Activated naive CD4-positive, alpha-beta T cell treated with Interleukin-2 at 50 U/mL for 16 hours (primary cell): ENCODE measurements at regions not wholly inside any gene's neighbourhood (a gene's known extent, or its start where the extent isn't known, plus 50 kb on each side); places are given as distances from the start of the nearest gene placed in this dataset.

Experiments used
- DNase-seq: peaks from one replicate; pipeline ENCODE4 v3.0.0-alpha.2; 2020

DNA sequence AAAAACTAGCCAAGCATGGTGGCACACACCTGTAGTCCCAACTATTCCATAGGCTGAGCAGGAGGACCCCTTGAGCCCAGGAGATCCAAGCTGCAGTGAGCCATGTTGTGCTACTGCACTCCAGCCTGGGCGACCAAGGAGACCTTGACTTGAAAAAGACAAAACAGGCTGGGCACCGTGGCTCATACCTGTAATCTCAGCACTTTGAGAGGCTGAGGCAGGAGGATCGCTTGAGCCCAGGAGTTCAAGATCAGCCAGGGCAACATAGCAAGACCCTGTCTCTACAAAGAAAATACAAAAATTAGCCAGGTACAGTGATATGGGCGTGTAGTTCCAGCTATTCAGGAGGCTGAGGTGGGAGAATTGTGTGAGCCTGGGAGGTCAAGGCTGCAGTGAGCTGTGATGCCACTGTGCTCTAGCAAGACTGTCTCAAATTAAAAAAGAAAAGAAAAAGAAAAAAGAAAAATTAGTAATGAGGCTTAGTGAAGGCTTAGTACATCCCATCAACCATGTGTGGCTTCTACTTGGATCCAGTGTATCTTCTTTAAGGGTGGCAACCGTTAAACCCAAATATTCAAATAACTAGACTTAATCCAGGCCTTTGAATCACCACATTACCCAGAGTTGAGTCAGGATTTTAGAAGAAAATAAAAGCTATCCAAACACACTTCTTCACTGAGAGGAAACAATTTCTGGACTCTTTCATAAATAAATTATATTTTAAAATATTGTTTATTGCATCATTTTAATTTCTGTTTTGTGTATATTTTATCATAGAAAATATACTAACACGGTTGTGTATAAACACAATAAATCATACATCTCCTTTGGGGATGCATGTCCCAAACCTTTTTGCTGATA lies 74.3 kb upstream of the RAB4A start:
- no peak for DNase-seq

DNA sequence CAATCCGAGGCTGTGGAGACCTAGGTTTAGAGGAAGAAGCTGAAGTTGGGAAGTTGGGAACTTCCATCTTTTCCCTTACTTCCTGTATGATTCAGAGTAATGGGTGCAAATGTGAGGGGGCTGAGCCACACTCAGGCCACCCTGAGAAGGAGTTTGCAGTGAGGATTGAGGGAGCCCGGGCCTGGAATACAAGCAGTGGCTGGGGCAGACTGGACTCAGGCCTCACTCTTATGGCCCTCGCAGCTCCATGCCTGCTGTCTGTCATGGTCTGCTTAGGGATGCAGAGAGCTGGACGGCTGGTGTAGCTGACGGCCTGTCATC lies 73.7 kb upstream of the RAB4A start:
- no peak for DNase-seq

DNA sequence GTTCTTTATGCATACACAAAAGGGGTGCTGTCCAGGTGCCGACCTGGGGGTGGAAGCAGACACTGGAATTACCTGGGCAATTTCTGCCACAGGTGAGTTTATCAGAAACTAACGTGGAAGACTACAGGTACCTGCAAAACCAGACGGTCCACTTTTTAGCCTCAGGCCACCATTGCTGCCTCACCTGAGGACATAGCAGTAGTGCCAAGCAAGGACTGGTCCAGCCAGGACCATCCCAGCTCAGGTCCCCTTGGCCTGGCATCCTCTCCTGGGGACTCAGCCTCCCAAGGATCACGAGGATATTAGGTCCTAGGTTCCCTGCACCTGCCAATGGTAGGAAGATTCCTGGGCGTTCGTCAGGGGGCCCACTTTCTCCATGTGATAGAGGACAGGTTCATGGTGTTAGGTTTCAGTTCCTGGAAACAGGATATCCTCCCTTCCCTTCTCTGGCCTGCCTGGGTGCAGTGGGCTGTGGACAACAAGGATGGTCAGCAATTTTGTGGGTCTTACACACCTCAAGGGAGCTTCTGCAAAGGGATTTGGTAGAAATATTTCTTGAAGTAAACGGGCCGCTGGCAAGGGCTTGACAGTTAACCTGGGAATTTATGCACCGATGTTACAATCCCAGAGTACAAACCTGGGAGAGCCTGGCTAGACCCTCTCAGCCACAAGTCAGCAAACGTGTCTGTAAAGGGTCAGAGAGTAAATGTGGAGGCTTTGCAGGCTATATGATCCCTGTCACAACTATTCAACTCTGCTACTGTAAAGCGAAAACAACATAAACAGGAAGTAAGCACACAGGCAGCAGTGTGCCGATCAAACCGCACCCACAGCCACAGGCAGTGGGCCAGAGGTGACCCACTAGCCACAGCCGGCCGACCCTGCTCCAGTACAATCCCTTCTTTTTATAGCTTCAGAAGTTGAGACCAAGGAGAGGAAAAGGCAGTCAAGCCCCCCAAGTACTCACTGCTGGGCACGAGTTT lies 71.4 kb upstream of the RAB4A start:
- no peak for DNase-seq

DNA sequence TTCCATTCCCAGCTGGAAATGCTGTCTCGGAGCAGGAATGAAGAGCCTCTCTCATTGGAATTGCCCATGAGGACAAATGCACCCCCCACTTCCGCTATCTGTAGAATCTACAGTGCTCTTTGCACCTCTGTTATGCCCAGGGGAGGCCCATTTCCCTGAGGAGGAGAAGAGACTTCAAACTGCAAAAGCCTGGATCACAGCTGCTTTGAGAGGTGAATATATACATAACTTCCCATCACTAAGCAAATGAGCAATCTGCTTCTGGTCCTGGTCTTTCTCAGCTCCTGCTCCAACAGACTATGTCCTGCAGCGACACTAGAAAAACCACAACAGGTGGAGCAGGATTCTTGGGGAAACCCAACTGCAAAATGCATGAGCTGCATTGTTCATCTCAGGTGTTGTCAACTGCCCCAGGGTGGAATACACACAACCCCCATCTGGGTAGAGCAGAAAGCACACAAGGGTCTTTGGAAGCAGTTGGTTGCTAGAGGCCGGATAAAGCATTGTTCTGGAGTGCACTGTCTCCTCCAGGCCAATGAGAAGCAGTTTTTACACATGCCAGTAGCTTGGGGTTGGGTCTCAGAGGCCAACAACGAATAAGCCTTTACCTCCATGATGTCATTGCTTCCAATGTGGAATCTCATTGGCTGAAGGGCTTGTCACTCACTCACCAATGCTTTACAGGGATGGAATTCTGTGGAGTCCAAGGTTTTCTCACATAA lies 67.7 kb upstream of the RAB4A start:
- no peak for DNase-seq

DNA sequence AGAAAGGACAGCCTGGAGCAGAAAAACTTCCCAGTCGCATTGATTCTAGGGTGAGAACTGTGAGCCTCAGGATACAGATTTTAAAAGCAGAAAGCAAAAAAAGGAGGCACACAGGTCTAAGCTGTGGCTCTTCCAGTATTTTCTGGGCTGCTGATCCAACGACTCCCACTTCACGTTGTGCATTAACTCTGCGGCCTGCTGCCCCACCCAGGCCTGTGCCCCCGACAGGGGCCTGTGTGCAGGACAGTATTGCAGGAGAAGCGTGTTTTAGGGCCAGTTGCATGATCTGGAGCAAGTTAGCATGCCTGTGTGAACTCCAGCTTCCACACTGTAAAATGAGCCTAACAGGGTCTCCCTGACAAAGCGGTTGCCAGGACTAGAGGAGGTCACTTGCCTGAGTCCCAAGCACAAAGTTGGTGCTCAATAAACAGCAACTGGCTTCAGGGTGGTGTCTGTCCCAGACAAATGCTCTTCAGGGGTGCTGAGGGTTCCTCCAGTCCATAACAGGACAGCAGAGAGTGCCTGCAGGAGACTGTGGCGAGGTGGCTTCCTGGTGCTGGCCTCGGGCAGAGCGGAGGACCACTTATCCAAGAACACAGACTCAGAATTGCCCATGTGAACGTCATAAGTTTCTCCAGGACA lies 66.8 kb upstream of the RAB4A start:
- no peak for DNase-seq

DNA sequence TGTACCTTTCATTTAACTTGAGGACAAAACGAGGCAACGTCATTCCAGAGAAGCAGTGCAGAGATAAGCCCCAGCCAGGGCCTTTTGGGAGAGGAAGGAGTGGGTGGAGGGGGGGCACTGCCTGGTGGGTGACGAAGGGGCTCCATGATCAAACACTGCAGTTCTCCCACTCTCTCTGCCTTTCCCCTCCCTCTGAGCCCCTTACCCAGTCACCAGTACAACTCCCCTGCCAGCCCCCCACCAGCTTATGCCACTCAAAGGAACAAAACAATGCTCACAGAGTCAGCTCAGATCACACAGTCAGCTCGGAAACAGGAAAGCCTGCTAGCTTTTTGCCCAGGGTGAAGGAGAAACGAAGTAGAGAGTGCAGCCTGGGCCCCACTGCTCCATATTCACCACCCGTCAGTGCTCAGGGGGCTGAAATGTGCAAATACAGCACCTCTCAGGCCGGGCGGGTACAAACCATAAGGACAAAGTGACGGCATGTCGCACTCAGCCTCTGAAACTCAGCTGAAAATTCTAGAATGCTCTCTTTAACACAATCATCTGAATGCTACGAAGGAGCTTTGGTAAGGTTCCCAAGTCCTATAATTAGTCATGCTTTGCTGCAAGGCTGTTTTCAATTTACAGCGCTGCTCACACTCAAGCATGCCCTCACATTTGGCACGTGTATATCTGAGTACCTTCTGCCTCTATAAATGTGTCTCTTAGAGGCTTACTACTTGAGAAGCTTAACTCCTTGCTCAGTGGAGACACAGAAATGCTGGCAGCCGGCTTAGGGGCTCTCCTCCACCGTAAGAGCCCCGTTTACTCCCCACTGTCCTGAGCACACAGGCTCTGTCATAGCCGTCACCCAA lies 65.8 kb upstream of the RAB4A start:
- no peak for DNase-seq

DNA sequence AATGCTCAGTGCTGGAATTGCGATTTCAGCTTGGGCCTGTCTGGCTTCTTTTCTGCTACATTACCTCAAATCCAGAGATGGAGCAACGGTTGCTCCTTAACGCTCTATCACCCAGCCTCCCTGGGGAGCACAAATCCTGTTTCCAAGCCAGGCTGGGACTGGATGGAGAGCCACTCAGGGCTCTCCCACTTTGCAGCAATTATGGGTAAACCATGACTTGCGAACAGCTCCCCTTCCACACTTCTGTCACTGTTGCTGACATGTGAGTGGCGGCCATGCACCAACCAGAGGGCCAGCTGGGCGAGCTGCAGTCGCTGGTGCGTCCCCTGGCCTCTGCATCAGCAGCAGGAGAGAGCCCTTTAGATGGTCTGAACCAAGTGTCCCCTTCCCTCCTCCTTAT lies 65.1 kb upstream of the RAB4A start:
- no peak for DNase-seq

DNA sequence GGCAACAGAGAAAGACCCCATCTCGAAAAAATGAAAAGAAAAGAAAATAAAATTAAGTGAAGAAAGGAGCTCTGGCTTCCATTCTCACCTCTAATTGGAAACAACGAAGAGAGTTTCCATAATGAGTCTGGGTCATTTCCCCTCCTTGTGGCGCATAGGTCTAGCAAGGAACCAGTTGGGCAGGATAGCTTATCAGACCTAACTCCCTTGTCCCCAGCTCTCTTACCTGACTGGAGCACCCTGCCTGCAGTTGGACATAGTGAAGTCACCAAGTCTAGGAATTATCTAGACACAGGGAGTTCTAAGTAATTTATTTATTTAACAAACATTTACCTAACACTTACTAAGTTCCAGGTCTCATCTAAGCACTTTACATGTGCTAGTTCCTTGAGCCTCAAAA lies 63.0 kb upstream of the RAB4A start:
- no peak for DNase-seq

DNA sequence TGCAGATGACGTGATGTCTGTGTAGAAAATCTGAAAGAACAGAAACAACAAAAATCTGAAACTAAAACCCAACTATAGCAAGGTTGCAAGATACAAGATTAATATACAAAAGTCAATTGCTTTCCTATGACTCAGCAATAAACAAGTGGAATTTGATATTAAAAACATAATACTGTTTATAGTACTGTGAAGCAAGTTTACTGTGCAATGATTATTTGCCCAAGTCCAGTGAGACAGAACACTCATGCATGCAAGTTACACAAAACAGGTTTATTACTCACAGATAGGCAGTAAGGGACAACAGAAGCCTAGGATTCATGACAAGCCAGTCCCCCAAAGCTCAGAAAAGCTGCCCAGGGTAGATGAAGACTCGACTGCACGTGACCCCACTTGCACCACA lies 62.4 kb upstream of the RAB4A start:
- DNase-seq, result no peak

DNA sequence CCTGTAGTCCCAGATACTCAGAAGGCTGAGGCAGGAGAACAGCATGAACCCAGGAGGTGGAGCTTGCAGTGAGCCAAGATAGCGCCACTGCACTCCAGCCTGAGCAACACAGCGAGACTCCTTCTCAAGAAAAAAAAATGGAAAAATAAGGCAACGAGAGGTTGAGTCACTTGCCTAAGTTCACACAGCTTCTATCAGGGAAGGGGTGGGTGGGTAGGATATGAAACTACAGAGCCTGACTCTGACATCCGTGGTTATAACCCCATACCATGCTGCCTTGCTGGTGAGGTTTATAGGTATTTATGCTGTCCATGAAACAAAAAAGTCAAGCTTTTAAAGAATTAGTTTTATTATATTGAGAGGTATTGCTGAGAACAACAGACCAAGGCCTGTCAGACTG lies 61.5 kb upstream of the RAB4A start:
- no peak for DNase-seq

DNA sequence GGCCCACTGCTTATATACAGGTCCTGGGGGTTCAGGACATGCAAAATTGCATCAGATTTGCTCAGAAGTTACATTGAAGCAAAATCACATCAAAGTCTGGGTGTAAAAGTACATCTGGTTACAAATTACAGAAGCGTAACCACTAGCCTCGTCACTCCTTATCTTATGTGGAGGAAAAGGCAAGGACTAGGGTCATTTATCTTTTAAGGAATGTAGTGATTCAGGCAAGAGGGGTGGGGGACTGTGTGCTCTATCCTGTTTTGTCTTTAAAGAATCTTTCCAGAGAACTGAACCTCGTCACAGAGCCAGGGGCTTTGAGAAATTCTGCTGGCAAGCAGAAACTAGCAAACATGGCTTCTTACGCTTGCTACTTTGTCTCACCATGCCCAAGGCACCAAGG lies 61.1 kb upstream of the RAB4A start:
- DNase-seq, result no peak

DNA sequence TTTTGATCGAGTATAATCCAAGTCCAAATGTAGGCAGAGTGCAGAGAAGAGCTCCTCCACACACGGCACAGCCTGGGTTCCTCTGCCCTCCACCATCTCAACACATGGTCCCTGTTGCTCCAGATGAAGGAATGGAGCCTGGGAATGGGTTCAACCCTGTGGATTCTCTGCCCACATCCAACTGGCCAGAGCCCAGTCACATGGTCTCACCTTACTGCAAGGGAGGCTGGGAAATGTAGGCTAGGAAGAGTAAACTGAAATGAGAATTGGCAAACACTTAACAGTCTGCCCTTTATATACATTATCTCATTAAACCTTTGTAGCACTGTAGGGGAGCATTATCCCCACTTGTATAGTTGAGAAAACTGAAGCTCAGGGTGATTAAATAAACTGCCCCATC lies 60.1 kb upstream of the RAB4A start:
- no peak for DNase-seq

DNA sequence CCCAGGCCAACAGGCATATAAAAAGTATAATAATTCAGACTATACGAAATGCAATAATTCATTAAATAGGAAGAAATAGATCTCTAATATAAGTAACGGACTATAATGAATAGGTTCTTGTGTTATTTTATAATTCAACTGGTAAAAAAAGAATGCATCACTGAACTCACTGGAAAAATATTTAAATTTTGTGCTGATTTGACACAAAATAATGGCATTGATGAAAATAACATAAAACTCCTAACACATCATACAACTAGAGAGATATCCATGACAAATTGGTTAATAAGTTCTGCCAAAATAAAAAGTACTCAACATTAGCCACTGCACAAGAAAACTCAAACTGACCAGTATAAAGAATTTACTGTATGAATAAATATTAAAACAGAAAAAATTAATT lies 57.1 kb upstream of the RAB4A start:
- no peak for DNase-seq

DNA sequence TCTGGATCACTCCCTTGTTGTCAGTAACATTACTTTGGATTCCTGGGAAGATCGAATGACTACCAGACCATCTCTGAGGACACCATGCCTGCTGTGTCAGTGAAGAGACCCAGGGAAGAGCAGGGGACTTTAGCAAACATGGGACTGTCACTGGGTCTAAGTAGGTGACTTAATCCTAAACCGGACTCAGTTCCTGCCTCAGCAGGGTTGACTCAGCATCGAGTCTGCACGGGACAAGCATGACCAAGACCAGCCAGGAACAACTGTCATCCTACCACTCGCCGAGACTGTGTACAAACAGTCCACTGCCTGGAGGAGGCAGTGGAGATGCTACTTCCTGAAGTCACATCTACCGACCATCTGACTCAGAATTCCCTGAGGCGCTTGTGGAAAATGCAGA lies 53.2 kb upstream of the RAB4A start:
- DNase-seq, result no peak

DNA sequence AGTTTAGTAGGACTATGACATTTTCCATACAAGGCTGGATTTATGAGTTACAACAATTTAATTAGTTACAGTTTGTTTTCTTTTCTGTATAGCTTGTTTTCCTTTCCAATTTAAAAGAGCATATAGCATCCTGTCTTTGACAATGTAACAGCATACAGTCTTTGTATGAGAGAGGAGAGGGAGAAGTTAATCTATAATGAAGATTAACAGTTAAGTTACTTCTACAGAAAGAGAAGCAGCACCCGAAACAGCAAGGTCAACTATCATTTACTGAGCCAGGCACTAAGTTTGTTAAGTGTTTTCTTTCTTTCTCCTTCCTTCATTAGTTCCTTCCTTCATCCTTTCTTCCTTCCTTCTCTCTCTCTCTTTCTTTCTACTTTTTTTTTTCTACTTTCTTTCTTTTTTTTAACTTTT lies 52.3 kb upstream of the RAB4A start:
- no peak for DNase-seq

DNA sequence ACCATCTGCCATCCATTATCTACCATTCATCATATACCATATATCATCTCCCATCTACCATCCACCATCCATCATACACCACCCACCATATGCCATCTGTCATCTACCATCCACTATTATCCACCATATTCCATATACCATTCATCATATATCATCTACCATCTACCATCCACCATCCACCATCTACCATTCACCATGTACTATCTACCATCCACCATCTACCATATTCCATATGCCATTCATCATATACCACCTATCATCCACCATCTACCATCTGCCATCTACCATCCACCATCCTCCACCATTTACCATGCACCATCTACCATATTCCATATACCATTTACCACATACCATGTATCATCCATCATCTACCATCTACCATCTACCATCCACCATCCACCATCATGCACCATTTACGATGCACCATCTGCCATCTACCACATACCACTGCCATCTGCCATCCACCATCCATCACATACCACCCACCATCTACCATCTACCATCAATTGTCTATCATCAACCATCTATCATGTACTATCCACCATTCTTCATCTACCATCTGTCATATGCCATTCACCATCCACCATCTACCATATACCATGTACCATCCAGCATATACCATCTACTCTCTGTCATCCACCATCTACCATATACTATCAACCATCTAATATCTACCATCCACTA lies 50.6 kb upstream of the RAB4A start:
- no peak for DNase-seq

DNA sequence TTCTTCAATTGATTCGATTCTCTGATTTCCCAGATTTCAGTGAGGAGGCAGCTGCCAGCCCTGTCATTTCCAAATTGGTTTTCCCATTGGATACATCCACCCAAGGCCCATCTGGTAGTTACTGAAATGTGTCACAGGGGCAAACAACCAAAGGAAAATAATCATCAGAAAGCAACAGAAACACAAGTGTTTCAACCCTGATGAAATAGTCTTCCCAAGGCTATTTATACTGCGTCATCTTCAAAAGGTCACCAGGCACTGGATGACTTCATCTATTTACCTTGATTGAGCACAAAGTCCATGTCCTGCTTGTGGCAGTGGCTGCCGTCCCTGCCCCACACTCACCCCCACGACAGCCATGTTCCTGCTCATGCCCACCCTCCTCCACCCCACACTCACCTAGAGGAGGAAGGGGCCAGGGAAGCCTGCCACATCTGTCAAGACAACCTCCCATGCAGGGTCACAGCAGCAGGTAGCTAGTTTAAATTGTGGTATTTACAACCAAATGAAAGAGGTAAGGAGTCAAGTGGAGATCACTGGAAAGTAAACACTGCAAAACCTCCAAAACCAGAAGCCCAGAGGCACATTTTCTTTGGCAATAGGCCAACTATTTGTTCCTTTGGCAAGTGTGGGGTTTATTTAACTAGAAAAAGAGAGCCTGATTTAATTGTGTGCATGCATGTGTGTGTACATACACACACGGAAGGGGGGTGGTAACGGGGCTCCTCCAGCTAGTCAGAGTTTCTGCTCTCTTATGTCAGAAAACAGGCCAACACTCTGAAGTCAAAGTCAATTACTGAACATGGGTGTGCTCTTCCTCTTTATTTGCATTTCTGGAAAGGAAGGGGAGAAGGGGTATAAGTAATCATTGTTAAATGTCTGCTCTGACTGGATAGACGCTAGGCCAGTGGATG lies 49.5 kb upstream of the RAB4A start:
- no peak for DNase-seq
